ENCODE measurements at regions not wholly inside any gene's neighbourhood (a gene's known extent, or its start where the extent isn't known, plus 50 kb on each side); places are given as distances from the start of the nearest gene placed in this dataset.

- no peak overlapping the region for H3K9ac ChIP-seq (ENCODE audit: low read length)
- H3K9me3 ChIP-seq (ENCODE audit: low read length): no peaks in the 10 kb centered on the region
- H4K20me1 ChIP-seq (ENCODE audit: insufficient read depth): no peaks in the 10 kb centered on the region
- H3K4me3 ChIP-seq (ENCODE audit: low read length): no peak overlapping the region
- no peaks in the 10 kb centered on the region for H3F3A ChIP-seq (ENCODE audit: insufficient read depth, low read length, poor library complexity, severe bottlenecking)
- H3K36me3 ChIP-seq (ENCODE audit: insufficient read depth, low read length): no peaks in the 10 kb centered on the region
- no peak overlapping the region for H3K27ac ChIP-seq (ENCODE audit: low read length)
- H2AFZ ChIP-seq (ENCODE audit: low read depth, low read length): no peak overlapping the region
- TF ChIP-seq EP300 (conservative IDR thresholded peaks at IDR 0.05; ENCODE audit: poor library complexity, severe bottlenecking) (no peak), EZH2 (IDR thresholded peaks at IDR 0.05; ENCODE audit: borderline replicate concordance, insufficient read depth, low read length, poor library complexity, severe bottlenecking) (no peak), CTCF (IDR thresholded peaks at IDR 0.05; ENCODE audit: poor library complexity, severe bottlenecking) (no peak), SMC3 (conservative IDR thresholded peaks at IDR 0.05; ENCODE audit: poor library complexity) (no peak), POLR2AphosphoS5 (IDR thresholded peaks at IDR 0.05) (no peak), MXI1 (conservative IDR thresholded peaks at IDR 0.05; ENCODE audit: poor library complexity, severe bottlenecking) (no peak), RAD21 (conservative IDR thresholded peaks at IDR 0.05) (no peak), TAF1 (IDR thresholded peaks at IDR 0.05; ENCODE audit: low read depth) (no peak)
- TF ChIP-seq, protein P1, sequence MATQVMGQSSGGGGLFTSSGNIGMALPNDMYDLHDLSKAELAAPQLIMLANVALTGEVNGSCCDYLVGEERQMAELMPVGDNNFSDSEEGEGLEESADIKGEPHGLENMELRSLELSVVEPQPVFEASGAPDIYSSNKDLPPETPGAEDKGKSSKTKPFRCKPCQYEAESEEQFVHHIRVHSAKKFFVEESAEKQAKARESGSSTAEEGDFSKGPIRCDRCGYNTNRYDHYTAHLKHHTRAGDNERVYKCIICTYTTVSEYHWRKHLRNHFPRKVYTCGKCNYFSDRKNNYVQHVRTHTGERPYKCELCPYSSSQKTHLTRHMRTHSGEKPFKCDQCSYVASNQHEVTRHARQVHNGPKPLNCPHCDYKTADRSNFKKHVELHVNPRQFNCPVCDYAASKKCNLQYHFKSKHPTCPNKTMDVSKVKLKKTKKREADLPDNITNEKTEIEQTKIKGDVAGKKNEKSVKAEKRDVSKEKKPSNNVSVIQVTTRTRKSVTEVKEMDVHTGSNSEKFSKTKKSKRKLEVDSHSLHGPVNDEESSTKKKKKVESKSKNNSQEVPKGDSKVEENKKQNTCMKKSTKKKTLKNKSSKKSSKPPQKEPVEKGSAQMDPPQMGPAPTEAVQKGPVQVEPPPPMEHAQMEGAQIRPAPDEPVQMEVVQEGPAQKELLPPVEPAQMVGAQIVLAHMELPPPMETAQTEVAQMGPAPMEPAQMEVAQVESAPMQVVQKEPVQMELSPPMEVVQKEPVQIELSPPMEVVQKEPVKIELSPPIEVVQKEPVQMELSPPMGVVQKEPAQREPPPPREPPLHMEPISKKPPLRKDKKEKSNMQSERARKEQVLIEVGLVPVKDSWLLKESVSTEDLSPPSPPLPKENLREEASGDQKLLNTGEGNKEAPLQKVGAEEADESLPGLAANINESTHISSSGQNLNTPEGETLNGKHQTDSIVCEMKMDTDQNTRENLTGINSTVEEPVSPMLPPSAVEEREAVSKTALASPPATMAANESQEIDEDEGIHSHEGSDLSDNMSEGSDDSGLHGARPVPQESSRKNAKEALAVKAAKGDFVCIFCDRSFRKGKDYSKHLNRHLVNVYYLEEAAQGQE (IDR thresholded peaks at IDR 0.05; ENCODE audit: borderline replicate concordance): no peak
- H3K79me2 ChIP-seq (replicated peaks; ENCODE audit: insufficient read depth, low read length): no peaks in the 10 kb centered on the region
- H3K27me3 ChIP-seq (ENCODE audit: insufficient read depth, low read depth, low read length): no peaks in the 10 kb centered on the region
- H3K9me2 ChIP-seq (ENCODE audit: insufficient read depth, low read length): no peaks in the 10 kb centered on the region
- H3K4me2 ChIP-seq (ENCODE audit: low read length): no peak overlapping the region
Observed at GRCh38 chr4:183763990-183764754, 105.1 kb downstream of the TRAPPC11 start.

DNA sequence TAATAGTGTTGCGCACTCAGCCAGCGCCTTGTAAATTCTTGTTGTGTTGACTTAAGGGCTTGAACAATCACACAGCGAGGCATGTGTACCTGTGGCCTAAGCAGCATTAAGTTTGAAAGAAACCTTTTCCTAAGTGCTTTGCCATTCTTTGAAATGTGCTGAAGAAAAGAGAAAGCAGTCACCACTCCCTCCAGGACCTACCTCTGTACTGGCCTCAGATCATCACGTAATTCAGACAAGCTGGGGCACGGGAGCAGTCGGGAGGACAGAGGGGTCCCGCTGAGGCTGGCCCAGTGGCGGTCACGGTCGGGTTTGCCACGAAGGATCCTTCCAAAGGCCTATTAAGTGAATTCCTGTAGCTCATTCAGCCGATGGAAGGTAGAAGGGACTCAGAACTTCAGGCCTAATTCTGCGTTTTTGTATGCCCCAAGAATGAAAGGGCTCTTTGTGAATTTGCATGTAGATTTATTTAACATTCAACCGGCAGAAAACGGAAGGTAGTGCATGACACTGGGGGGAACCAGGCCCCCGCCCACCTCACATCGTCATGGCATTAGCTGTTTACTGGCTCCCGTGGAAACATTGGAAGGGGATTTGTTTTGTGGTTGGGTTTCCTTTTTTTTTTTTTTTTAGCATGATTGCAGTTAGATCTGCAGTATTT is 106.3 kb downstream of the TRAPPC11 start:
- H3K9me3 ChIP-seq (ENCODE audit: low read length): no peaks in the 10 kb centered on the region

More for the DNA sequence above, 106.3 kb downstream of the TRAPPC11 start:
- H2AFZ ChIP-seq (ENCODE audit: low read depth, low read length): no peak overlapping the region
- no peaks in the 10 kb centered on the region for H3K36me3 ChIP-seq (ENCODE audit: insufficient read depth, low read length)
- H3F3A ChIP-seq (ENCODE audit: insufficient read depth, low read length, poor library complexity, severe bottlenecking): no peaks in the 10 kb centered on the region
- H3K9me2 ChIP-seq (ENCODE audit: insufficient read depth, low read length): no peaks in the 10 kb centered on the region
- no peak overlapping the region for H3K27ac ChIP-seq (ENCODE audit: low read length)
- H3K9ac ChIP-seq (ENCODE audit: low read length): no peak overlapping the region
- H4K20me1 ChIP-seq (ENCODE audit: insufficient read depth): no peaks in the 10 kb centered on the region
- no peak overlapping the region for H3K4me2 ChIP-seq (ENCODE audit: low read length)
- no peak overlapping the region for H3K4me3 ChIP-seq (ENCODE audit: low read length)
- H3K27me3 ChIP-seq (ENCODE audit: insufficient read depth, low read depth, low read length): no peaks in the 10 kb centered on the region
- TF ChIP-seq RAD21 (conservative IDR thresholded peaks at IDR 0.05): no peak
- TF ChIP-seq EZH2 (IDR thresholded peaks at IDR 0.05; ENCODE audit: borderline replicate concordance, insufficient read depth, low read length, poor library complexity, severe bottlenecking): no peak
- TF ChIP-seq POLR2AphosphoS5 (IDR thresholded peaks at IDR 0.05): no peak
- TF ChIP-seq SMC3 (conservative IDR thresholded peaks at IDR 0.05; ENCODE audit: poor library complexity): no peak
- no peak for TF ChIP-seq MXI1 (conservative IDR thresholded peaks at IDR 0.05; ENCODE audit: poor library complexity, severe bottlenecking)
- TF ChIP-seq EP300 (conservative IDR thresholded peaks at IDR 0.05; ENCODE audit: poor library complexity, severe bottlenecking): no peak
- no peak for TF ChIP-seq TAF1 (IDR thresholded peaks at IDR 0.05; ENCODE audit: low read depth)
- TF ChIP-seq CTCF (IDR thresholded peaks at IDR 0.05; ENCODE audit: poor library complexity, severe bottlenecking): no peak
- H3K79me2 ChIP-seq (replicated peaks; ENCODE audit: insufficient read depth, low read length): no peaks in the 10 kb centered on the region

Data from neural cell (in vitro differentiated cells).